ENCODE measurements at regions not wholly inside any gene's neighbourhood (a gene's known extent, or its start where the extent isn't known, plus 50 kb on each side); places are given as distances from the start of the nearest gene placed in this dataset.

DNA sequence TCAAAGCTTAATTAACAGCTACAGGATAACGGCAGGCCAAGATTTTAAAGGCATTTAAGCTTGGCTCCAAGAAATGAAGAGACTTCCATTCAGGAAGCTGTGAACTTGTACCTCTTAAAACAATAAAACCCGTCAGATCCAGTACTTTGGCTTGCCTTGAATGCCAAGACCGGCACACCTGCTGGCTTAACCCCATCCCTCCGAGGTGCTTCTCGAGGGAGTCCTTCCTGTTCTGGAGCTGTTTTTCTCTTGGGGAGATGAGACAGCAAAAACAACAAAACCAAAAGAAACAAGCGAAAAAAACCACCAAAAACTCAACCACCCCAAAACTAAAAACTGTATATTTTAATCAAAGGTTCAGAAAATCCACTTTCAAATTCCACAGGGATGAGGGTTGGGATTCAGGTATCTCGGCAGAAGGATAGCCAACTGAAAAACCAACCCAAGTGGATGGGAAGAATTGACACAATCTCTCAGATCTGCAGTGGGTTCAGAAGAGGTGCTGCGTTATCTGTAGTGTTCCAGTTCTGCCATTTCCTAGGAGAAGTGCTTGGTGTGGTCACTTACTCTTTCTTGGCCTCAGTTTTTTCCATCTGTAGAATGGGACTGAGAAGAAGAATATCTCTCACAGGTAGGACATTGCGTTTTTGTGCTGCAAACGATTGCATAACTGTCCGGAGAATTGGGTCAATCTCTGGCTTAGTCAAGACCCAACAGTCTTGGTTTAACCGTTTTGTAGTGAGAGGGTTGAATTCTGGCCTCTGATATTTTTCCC lies 420.1 kb downstream of the VRK1 start:
- TF ChIP-seq, protein P1, sequence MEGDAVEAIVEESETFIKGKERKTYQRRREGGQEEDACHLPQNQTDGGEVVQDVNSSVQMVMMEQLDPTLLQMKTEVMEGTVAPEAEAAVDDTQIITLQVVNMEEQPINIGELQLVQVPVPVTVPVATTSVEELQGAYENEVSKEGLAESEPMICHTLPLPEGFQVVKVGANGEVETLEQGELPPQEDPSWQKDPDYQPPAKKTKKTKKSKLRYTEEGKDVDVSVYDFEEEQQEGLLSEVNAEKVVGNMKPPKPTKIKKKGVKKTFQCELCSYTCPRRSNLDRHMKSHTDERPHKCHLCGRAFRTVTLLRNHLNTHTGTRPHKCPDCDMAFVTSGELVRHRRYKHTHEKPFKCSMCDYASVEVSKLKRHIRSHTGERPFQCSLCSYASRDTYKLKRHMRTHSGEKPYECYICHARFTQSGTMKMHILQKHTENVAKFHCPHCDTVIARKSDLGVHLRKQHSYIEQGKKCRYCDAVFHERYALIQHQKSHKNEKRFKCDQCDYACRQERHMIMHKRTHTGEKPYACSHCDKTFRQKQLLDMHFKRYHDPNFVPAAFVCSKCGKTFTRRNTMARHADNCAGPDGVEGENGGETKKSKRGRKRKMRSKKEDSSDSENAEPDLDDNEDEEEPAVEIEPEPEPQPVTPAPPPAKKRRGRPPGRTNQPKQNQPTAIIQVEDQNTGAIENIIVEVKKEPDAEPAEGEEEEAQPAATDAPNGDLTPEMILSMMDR (IDR thresholded peaks at IDR 0.05; ENCODE audit: control extremely low read depth, extremely low read depth) = no peak
- H3K27me3 ChIP-seq (ENCODE audit: control insufficient read depth in 3 of 3, insufficient read depth in 3 of 3, low read length in 2 of 3) = peaks cover 4 to 41% (median 30%) of the 10 kb centered on the region in 3 donors
- H3K27ac ChIP-seq (ENCODE audit: low read depth in 1 of 2, low read length in 1 of 2) = no peak overlapping the region
- H3K9ac ChIP-seq (ENCODE audit: insufficient read depth in 1 of 2, low read length in 2 of 2) = no peak overlapping the region
- no peak for ATAC-seq (ENCODE audit: insufficient read depth, low FRiP score)
- peaks cover 0 to 2% (median 0%) of the 10 kb centered on the region in 4 donors for H3K9me3 ChIP-seq (ENCODE audit: control insufficient read depth in 4 of 4, insufficient read depth in 3 of 4, low read length in 3 of 4)
- peaks cover 0 to 8% (median 3%) of the 10 kb centered on the region in 5 donors for H3K4me1 ChIP-seq (ENCODE audit: control insufficient read depth in 5 of 5, insufficient read depth in 5 of 5, low read length in 5 of 5)
- DNase-seq = no peak
- H3K36me3 ChIP-seq (ENCODE audit: control insufficient read depth in 4 of 4, insufficient read depth in 4 of 4, low read length in 4 of 4) = no peaks in the 10 kb centered on the region
- H3K4me3 ChIP-seq = no peak overlapping the region
- WGBS, 2 donors = 39 to 49% methylated on average over 12 of the region's 12 CpGs

DNA sequence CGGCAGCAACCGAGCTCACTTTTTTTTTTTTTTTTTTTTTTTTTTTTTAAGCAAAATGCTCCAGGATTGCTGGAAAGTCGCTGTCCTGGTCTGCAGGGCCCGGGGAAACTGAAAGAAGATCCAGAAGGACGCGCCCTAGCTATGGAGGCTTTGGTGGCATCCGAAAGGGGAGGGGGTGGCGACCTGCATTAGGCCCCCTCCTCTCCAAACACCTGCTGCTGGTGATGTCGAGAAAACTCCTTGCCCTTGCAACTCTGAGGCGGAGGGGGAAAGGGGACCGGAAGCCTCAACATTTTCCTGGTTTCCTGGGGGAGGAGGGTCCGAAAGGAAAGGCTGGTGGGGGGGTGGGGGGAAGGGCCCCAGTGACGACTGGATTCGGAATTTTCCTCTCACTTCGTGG lies 421.1 kb downstream of the VRK1 start:
- WGBS, 2 donors = 19 to 25% methylated on average over 15 of the region's 15 CpGs
- Histone ChIP-seq H3K36me3 (ENCODE audit: control insufficient read depth in 4 of 4, insufficient read depth in 4 of 4, low read length in 4 of 4) (no peaks in the 10 kb centered on the region), H3K9ac (ENCODE audit: insufficient read depth in 1 of 2, low read length in 2 of 2) (no peak overlapping the region), H3K4me1 (ENCODE audit: control insufficient read depth in 5 of 5, insufficient read depth in 5 of 5, low read length in 5 of 5) (peaks cover 0 to 8% (median 3%) of the 10 kb centered on the region in 5 donors), H3K27ac (ENCODE audit: low read depth in 1 of 2, low read length in 1 of 2) (no peak overlapping the region), H3K4me3 (no peak overlapping the region), H3K9me3 (ENCODE audit: control insufficient read depth in 4 of 4, insufficient read depth in 3 of 4, low read length in 3 of 4) (peaks cover 0 to 2% (median 0%) of the 10 kb centered on the region in 4 donors), H3K27me3 (ENCODE audit: control insufficient read depth in 3 of 3, insufficient read depth in 3 of 3, low read length in 2 of 3) (peaks cover 8 to 41% (median 30%) of the 10 kb centered on the region in 3 donors)
- ATAC-seq (ENCODE audit: insufficient read depth, low FRiP score) (no peak), DNase-seq (no peak)
- TF ChIP-seq, protein P1 (IDR thresholded peaks at IDR 0.05; ENCODE audit: control extremely low read depth, extremely low read depth) = no peak

DNA sequence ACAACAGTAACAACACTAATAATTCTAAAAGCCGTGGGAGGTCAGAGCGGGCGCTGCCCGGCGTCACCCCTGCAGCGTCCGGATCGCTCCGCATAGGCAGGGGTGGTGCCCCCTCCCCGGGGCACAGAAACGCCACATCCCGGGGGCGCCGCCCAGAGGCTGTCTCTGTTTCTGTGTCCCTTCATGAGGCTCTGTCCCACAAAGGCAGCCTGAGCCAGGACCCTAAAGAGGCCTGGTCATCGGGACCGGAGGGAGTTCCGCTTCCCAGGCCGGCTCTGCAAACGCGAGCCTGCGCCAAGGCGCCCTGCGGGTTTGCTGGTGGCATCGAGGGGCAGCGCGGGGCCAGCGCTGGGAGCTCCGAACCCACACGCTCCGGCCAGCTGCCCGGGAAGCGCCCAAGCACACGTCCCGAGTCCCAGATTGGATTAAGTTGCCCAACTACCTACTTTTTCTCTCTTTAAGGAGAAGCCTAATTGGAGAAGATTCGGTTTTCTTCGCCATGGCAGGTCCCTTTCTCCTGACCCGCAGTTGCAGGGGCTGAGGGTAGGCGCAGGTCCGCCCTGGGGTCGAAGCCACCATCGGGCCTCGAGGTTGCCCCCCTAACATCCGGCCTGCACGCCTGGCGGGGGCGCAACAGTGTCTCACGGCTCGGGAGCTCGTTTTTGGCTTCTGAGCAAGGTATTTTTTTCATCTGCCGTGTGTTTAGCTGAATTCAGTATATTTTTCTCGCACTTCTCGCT lies 421.7 kb downstream of the VRK1 start:
- TF ChIP-seq, protein P1 (IDR thresholded peaks at IDR 0.05; ENCODE audit: control extremely low read depth, extremely low read depth) = no peak
- peaks cover 8 to 41% (median 30%) of the 10 kb centered on the region in 3 donors for H3K27me3 ChIP-seq (ENCODE audit: control insufficient read depth in 3 of 3, insufficient read depth in 3 of 3, low read length in 2 of 3)
- H3K27ac ChIP-seq (ENCODE audit: low read depth in 1 of 2, low read length in 1 of 2) = no peak overlapping the region
- DNase-seq (peak; percentile 7 to 31 (median 12)), ATAC-seq (ENCODE audit: insufficient read depth, low FRiP score) (no peak)
- no peaks in the 10 kb centered on the region for H3K36me3 ChIP-seq (ENCODE audit: control insufficient read depth in 4 of 4, insufficient read depth in 4 of 4, low read length in 4 of 4)
- H3K4me1 ChIP-seq (ENCODE audit: control insufficient read depth in 5 of 5, insufficient read depth in 5 of 5, low read length in 5 of 5) = peaks cover 0 to 8% (median 3%) of the 10 kb centered on the region in 5 donors
- peaks cover 0 to 2% (median 0%) of the 10 kb centered on the region in 4 donors for H3K9me3 ChIP-seq (ENCODE audit: control insufficient read depth in 4 of 4, insufficient read depth in 3 of 4, low read length in 3 of 4)
- no peak overlapping the region for H3K9ac ChIP-seq (ENCODE audit: insufficient read depth in 1 of 2, low read length in 2 of 2)
- WGBS, 2 donors = 1% methylated on average over 52 of the region's 52 CpGs
- H3K4me3 ChIP-seq = no peak overlapping the region

Measured in lung (tissue), 11 donors.